ENCODE measurements at regions not wholly inside any gene's neighbourhood (a gene's known extent, or its start where the extent isn't known, plus 50 kb on each side); places are given as distances from the start of the nearest gene placed in this dataset.
A peak's percentile ranks its signal among the peaks of the same experiment; 100 is the strongest.

GRCh38 chr3:176946202-176946601 lies 251.1 kb downstream of the TBL1XR1 start:
- DNase-seq (ENCODE audit: low read depth) = no peak
- no peak overlapping the region for H3K4me3 ChIP-seq (ENCODE audit: low read depth, low read length)
- no peak for TF ChIP-seq CTCF (conservative IDR thresholded peaks at IDR 0.05; ENCODE audit: low read depth, low read length)

- H3K4me3 ChIP-seq (ENCODE audit: low read depth, low read length) = no peak overlapping the region
- TF ChIP-seq CTCF (conservative IDR thresholded peaks at IDR 0.05; ENCODE audit: low read depth, low read length) = no peak
- DNase-seq (ENCODE audit: low read depth) = no peak
Observed at GRCh38 chr3:176942305-176942704, 255.0 kb downstream of the TBL1XR1 start.

DNA sequence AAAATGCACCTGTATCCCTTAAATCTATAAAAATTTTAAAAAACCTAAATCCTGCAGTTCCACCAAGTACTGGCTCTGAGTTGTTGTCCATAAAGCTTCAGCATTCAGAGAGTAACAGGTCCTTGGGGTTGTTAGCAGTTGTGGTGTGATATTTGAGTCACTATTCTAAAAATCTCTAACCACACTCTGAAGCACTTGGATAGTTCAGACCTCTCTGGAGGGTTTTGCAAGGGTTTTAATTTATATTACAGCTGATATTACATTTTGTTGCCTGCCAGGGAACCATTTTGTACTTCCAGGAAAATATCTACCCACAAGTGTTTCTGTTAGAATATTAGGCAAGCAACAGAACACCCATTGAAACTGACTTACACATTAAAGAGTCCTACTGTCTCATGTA lies 255.6 kb downstream of the TBL1XR1 start:
- no peak for DNase-seq (ENCODE audit: low read depth)
- no peak overlapping the region for H3K4me3 ChIP-seq (ENCODE audit: low read depth, low read length)
- no peak for TF ChIP-seq CTCF (conservative IDR thresholded peaks at IDR 0.05; ENCODE audit: low read depth, low read length)

- H3K4me3 ChIP-seq (ENCODE audit: low read depth, low read length) = no peak overlapping the region
- DNase-seq (ENCODE audit: low read depth) = no peak
- peak; percentile 89 for TF ChIP-seq CTCF (conservative IDR thresholded peaks at IDR 0.05; ENCODE audit: low read depth, low read length)
Observed at GRCh38 chr3:176939022-176939817, 258.1 kb downstream of the TBL1XR1 start.

GRCh38 chr3:176937994-176938393 lies 259.3 kb downstream of the TBL1XR1 start:
- no peak overlapping the region for H3K4me3 ChIP-seq (ENCODE audit: low read depth, low read length)
- TF ChIP-seq CTCF (conservative IDR thresholded peaks at IDR 0.05; ENCODE audit: low read depth, low read length) = no peak
- DNase-seq (ENCODE audit: low read depth) = no peak

- no peak overlapping the region for H3K4me3 ChIP-seq (ENCODE audit: low read depth, low read length)
- DNase-seq (ENCODE audit: low read depth) = no peak
- TF ChIP-seq CTCF (conservative IDR thresholded peaks at IDR 0.05; ENCODE audit: low read depth, low read length) = no peak
Observed at GRCh38 chr3:176937541-176937940, 259.7 kb downstream of the TBL1XR1 start.
